NCI-H128 (cell line): ENCODE measurements at regions not wholly inside any gene's neighbourhood (a gene's known extent, or its start where the extent isn't known, plus 50 kb on each side); places are given as distances from the start of the nearest gene placed in this dataset.
"Not testable (repeated sequence)": the region's sequence is repeated elsewhere in the genome, so short reads cannot be mapped to it uniquely, and the experiment has no call there.

Experiments used
- DNase-seq: peaks from one replicate; lab custom pipeline; 2025; ENCODE audit not compliant: unreplicated experiment; lab: John Stamatoyannopoulos, UW

- DNase-seq = no peak
These were observed 253.9 kb downstream of the AGTPBP1 start for GRCh38 chr9:85487872-85488271.

- no peak for DNase-seq
These were observed 257.5 kb downstream of the AGTPBP1 start for GRCh38 chr9:85484235-85484634.

GRCh38 chr9:85483208-85483607 is 258.5 kb downstream of the AGTPBP1 start:
- no peak for DNase-seq

GRCh38 chr9:85479305-85479704 is 262.4 kb downstream of the AGTPBP1 start:
- DNase-seq = no peak

GRCh38 chr9:85478847-85479246 is 262.9 kb downstream of the AGTPBP1 start:
- DNase-seq = no peak

- DNase-seq = not testable (repeated sequence)
These were observed 266.9 kb downstream of the AGTPBP1 start for GRCh38 chr9:85474896-85475295.

- no peak for DNase-seq
These were observed 270.0 kb downstream of the AGTPBP1 start for GRCh38 chr9:85471791-85472190.

- DNase-seq = no peak
These were observed 272.7 kb downstream of the AGTPBP1 start for GRCh38 chr9:85469041-85469440.

- no peak for DNase-seq
These were observed 274.9 kb downstream of the AGTPBP1 start for GRCh38 chr9:85466834-85467233.

- not testable (repeated sequence) for DNase-seq
These were observed 283.5 kb downstream of the AGTPBP1 start for GRCh38 chr9:85458114-85458864.

- DNase-seq = no peak
These were observed 287.9 kb downstream of the AGTPBP1 start for GRCh38 chr9:85453850-85454249.

GRCh38 chr9:85452841-85453240 is 288.9 kb downstream of the AGTPBP1 start:
- DNase-seq = no peak

- DNase-seq = no peak
These were observed 290.1 kb downstream of the AGTPBP1 start for GRCh38 chr9:85451680-85452079.

GRCh38 chr9:85445887-85446286 is 295.9 kb downstream of the AGTPBP1 start:
- no peak for DNase-seq

- DNase-seq = no peak
These were observed 297.5 kb downstream of the AGTPBP1 start for GRCh38 chr9:85444243-85444642.

- no peak for DNase-seq
These were observed 298.6 kb downstream of the AGTPBP1 start for GRCh38 chr9:85443190-85443598.

GRCh38 chr9:85439791-85440190 is 302.0 kb downstream of the AGTPBP1 start:
- DNase-seq = no peak

GRCh38 chr9:85433956-85434355 is 307.8 kb downstream of the AGTPBP1 start:
- DNase-seq = not testable (repeated sequence)

- DNase-seq = not testable (repeated sequence)
These were observed 308.2 kb downstream of the AGTPBP1 start for GRCh38 chr9:85433551-85433950.

GRCh38 chr9:85433046-85433445 is 308.7 kb downstream of the AGTPBP1 start:
- no peak for DNase-seq

- DNase-seq = no peak
These were observed 309.2 kb downstream of the AGTPBP1 start for GRCh38 chr9:85432599-85432998.

- DNase-seq = no peak
These were observed 310.2 kb downstream of the AGTPBP1 start for GRCh38 chr9:85431339-85432102.
